ENCODE measurements at regions not wholly inside any gene's neighbourhood (a gene's known extent, or its start where the extent isn't known, plus 50 kb on each side); places are given as distances from the start of the nearest gene placed in this dataset.

DNA sequence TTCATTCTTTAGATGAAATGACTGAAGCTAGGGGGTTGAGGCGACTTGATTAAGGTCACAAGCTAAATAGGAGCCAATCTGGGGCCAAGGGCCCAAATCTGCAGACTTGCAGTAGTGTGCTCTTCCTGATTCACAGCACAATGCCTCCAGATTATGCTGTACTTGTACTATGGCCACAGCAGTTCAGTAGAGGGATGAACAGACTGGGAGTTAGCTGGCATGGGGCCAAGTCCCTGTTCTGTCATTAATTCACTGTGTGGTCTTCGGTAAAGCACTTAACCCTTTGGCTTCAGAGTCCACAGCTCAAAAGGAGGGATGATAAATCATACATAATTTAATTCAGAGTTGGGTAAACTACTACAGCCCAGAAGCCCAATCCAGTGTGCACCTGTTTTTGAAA lies 196.8 kb downstream of the XPNPEP1 start:
- H3K36me3 ChIP-seq (ENCODE audit: control insufficient read depth, insufficient read depth, low read length), result no peaks in the 10 kb centered on the region
- no peak overlapping the region for H3K4me3 ChIP-seq (replicated peaks in 1 of 4; ENCODE audit: control extremely low read depth in 1 of 4, insufficient read depth in 1 of 4, low read depth in 3 of 4, low read length in 4 of 4)
- no peaks in the 10 kb centered on the region for H3K79me2 ChIP-seq (ENCODE audit: control insufficient read depth, insufficient read depth, low read length)
- no peaks in the 10 kb centered on the region for H3K4me1 ChIP-seq (ENCODE audit: control insufficient read depth, extremely low read depth, insufficient read depth, low read length)
- H2AFZ ChIP-seq (ENCODE audit: low read length), result no peak overlapping the region
- no peaks in the 10 kb centered on the region for H3K9me3 ChIP-seq (ENCODE audit: control insufficient read depth, insufficient read depth, low read depth, low read length)
- H3K9ac ChIP-seq (ENCODE audit: insufficient read depth, low read length), result no peak overlapping the region
- H3K27ac ChIP-seq (ENCODE audit: insufficient read depth, low read length), result no peak overlapping the region
- no peak overlapping the region for H3K4me2 ChIP-seq (ENCODE audit: extremely low read depth, insufficient read depth, low read length)
- H3K27me3 ChIP-seq (ENCODE audit: control insufficient read depth, insufficient read depth, low read length), result no peaks in the 10 kb centered on the region
- DNase-seq (ENCODE audit: low read depth in 2 of 2), result no peak
- no peak for TF ChIP-seq EZH2 (IDR thresholded peaks at IDR 0.05; ENCODE audit: low read length, missing control alignments)
- TF ChIP-seq, protein P1, sequence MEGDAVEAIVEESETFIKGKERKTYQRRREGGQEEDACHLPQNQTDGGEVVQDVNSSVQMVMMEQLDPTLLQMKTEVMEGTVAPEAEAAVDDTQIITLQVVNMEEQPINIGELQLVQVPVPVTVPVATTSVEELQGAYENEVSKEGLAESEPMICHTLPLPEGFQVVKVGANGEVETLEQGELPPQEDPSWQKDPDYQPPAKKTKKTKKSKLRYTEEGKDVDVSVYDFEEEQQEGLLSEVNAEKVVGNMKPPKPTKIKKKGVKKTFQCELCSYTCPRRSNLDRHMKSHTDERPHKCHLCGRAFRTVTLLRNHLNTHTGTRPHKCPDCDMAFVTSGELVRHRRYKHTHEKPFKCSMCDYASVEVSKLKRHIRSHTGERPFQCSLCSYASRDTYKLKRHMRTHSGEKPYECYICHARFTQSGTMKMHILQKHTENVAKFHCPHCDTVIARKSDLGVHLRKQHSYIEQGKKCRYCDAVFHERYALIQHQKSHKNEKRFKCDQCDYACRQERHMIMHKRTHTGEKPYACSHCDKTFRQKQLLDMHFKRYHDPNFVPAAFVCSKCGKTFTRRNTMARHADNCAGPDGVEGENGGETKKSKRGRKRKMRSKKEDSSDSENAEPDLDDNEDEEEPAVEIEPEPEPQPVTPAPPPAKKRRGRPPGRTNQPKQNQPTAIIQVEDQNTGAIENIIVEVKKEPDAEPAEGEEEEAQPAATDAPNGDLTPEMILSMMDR (conservative IDR thresholded peaks at IDR 0.05 in 1 of 2, IDR thresholded peaks at IDR 0.05 in 1 of 2; ENCODE audit: low read depth in 1 of 2, low read length in 2 of 2), result no peak
- no peaks in the 10 kb centered on the region for H4K20me1 ChIP-seq (ENCODE audit: control insufficient read depth, extremely low read depth, insufficient read depth, low read length)

DNA sequence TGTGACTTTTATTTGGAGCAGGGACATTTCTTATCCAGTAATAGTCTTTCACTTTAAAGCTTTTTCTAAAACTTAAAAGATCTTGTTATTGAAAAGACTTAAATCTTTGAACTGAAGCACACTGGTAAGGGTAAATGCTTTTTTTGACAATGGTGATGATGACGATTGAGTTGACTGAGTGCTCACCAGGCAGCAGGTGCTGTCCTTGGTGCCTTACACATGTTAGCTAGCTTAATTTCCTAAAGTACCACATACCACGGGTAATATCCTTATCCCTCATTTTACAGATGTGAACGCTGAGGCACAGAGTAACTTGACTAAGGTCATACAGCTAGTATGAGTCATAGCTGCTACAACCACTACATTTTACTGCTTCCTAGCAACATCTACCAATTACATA lies 200.0 kb downstream of the XPNPEP1 start:
- H3K4me2 ChIP-seq (ENCODE audit: extremely low read depth, insufficient read depth, low read length), result no peak overlapping the region
- no peak overlapping the region for H2AFZ ChIP-seq (ENCODE audit: low read length)
- H4K20me1 ChIP-seq (ENCODE audit: control insufficient read depth, extremely low read depth, insufficient read depth, low read length), result no peaks in the 10 kb centered on the region
- no peaks in the 10 kb centered on the region for H3K27me3 ChIP-seq (ENCODE audit: control insufficient read depth, insufficient read depth, low read length)
- no peaks in the 10 kb centered on the region for H3K4me1 ChIP-seq (ENCODE audit: control insufficient read depth, extremely low read depth, insufficient read depth, low read length)
- no peaks in the 10 kb centered on the region for H3K9me3 ChIP-seq (ENCODE audit: control insufficient read depth, insufficient read depth, low read depth, low read length)
- H3K4me3 ChIP-seq (replicated peaks in 1 of 4; ENCODE audit: control extremely low read depth in 1 of 4, insufficient read depth in 1 of 4, low read depth in 3 of 4, low read length in 4 of 4), result no peak overlapping the region
- H3K9ac ChIP-seq (ENCODE audit: insufficient read depth, low read length), result no peak overlapping the region
- H3K79me2 ChIP-seq (ENCODE audit: control insufficient read depth, insufficient read depth, low read length), result no peaks in the 10 kb centered on the region
- TF ChIP-seq, protein P1 (conservative IDR thresholded peaks at IDR 0.05 in 1 of 2, IDR thresholded peaks at IDR 0.05 in 1 of 2; ENCODE audit: low read depth in 1 of 2, low read length in 2 of 2), result no peak
- no peak for TF ChIP-seq EZH2 (IDR thresholded peaks at IDR 0.05; ENCODE audit: low read length, missing control alignments)
- H3K27ac ChIP-seq (ENCODE audit: insufficient read depth, low read length), result no peak overlapping the region
- no peaks in the 10 kb centered on the region for H3K36me3 ChIP-seq (ENCODE audit: control insufficient read depth, insufficient read depth, low read length)
- DNase-seq (ENCODE audit: low read depth in 2 of 2), result no peak

DNA sequence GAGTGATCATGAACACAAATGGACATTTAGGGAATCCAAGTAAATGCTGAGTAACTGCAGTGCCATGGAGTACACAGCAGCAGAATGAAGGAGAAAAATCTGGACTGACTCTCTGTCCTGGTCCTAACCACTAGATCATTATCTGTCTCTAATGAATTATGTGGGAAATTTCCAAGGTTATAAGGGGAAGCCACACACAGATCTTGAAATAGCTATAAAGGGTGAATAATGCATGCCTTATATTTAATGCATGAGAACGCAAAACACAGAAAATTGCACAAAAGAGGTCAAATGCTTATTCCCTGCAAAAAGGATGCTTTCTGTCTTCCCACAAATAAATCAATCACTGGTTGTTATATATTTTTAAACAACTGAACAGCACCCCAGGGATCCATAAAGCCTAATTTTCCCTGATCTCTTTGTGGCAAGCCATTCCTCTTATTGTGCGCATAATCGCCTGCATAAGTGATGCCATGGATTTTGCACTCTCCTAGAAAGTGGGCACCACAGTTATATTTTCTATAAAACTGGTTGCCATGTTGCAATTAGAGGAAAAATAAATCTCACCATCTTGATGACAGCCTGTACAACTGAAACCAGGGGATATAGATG lies 201.8 kb downstream of the XPNPEP1 start:
- H3K4me2 ChIP-seq (ENCODE audit: extremely low read depth, insufficient read depth, low read length), result no peak overlapping the region
- no peaks in the 10 kb centered on the region for H4K20me1 ChIP-seq (ENCODE audit: control insufficient read depth, extremely low read depth, insufficient read depth, low read length)
- no peak for TF ChIP-seq EZH2 (IDR thresholded peaks at IDR 0.05; ENCODE audit: low read length, missing control alignments)
- TF ChIP-seq, protein P1 (conservative IDR thresholded peaks at IDR 0.05 in 1 of 2, IDR thresholded peaks at IDR 0.05 in 1 of 2; ENCODE audit: low read depth in 1 of 2, low read length in 2 of 2), result no peak
- H3K27me3 ChIP-seq (ENCODE audit: control insufficient read depth, insufficient read depth, low read length), result no peaks in the 10 kb centered on the region
- DNase-seq (ENCODE audit: low read depth in 2 of 2), result no peak
- no peak overlapping the region for H3K4me3 ChIP-seq (replicated peaks in 1 of 4; ENCODE audit: control extremely low read depth in 1 of 4, insufficient read depth in 1 of 4, low read depth in 3 of 4, low read length in 4 of 4)
- H3K27ac ChIP-seq (ENCODE audit: insufficient read depth, low read length), result no peak overlapping the region
- H3K79me2 ChIP-seq (ENCODE audit: control insufficient read depth, insufficient read depth, low read length), result no peaks in the 10 kb centered on the region
- H3K4me1 ChIP-seq (ENCODE audit: control insufficient read depth, extremely low read depth, insufficient read depth, low read length), result no peaks in the 10 kb centered on the region
- no peak overlapping the region for H2AFZ ChIP-seq (ENCODE audit: low read length)
- H3K9me3 ChIP-seq (ENCODE audit: control insufficient read depth, insufficient read depth, low read depth, low read length), result no peaks in the 10 kb centered on the region
- H3K36me3 ChIP-seq (ENCODE audit: control insufficient read depth, insufficient read depth, low read length), result no peaks in the 10 kb centered on the region
- H3K9ac ChIP-seq (ENCODE audit: insufficient read depth, low read length), result no peak overlapping the region

Data from fibroblast of lung (primary cell).